ENCODE measurements at regions not wholly inside any gene's neighbourhood (a gene's known extent, or its start where the extent isn't known, plus 50 kb on each side); places are given as distances from the start of the nearest gene placed in this dataset.

GRCh38 chr13:59112221-59112718 is 1051.5 kb downstream of the DIAPH3 start:
- Histone ChIP-seq H3K27me3 (ENCODE audit: control insufficient read depth, insufficient read depth, low read length, poor library complexity, severe bottlenecking) (no peaks in the 10 kb centered on the region), H3K36me3 (ENCODE audit: control insufficient read depth, insufficient read depth, low read length) (no peaks in the 10 kb centered on the region), H3K27ac (ENCODE audit: insufficient read depth, low read depth, low read length, poor library complexity, severe bottlenecking) (peak overlapping the region; percentile 60), H3K9me3 (ENCODE audit: control insufficient read depth, low read length) (no peaks in the 10 kb centered on the region), H3K4me1 (ENCODE audit: control insufficient read depth, insufficient read depth, low read length) (peaks cover 14% of the 10 kb centered on the region), H3K4me3 (ENCODE audit: insufficient read depth, low read depth, low read length) (no peak overlapping the region)
- 71 to 75% methylated on average over 6 of the region's 6 CpGs for WGBS, 2 experiments

- Histone ChIP-seq H3K4me1 (ENCODE audit: control insufficient read depth, insufficient read depth, low read length) (no peaks in the 10 kb centered on the region), H3K4me3 (ENCODE audit: insufficient read depth, low read depth, low read length) (no peak overlapping the region), H3K36me3 (ENCODE audit: control insufficient read depth, insufficient read depth, low read length) (no peaks in the 10 kb centered on the region), H3K9me3 (ENCODE audit: control insufficient read depth, low read length) (no peaks in the 10 kb centered on the region), H3K27me3 (ENCODE audit: control insufficient read depth, insufficient read depth, low read length, poor library complexity, severe bottlenecking) (no peaks in the 10 kb centered on the region), H3K27ac (ENCODE audit: insufficient read depth, low read depth, low read length, poor library complexity, severe bottlenecking) (no peak overlapping the region)
- WGBS, 2 experiments = 79 to 94% methylated on average over 2 of the region's 2 CpGs
Measured at GRCh38 chr13:59119475-59119874, 1044.3 kb downstream of the DIAPH3 start.

GRCh38 chr13:59120297-59120843 is 1043.4 kb downstream of the DIAPH3 start:
- Histone ChIP-seq H3K4me1 (ENCODE audit: control insufficient read depth, insufficient read depth, low read length) (no peaks in the 10 kb centered on the region), H3K27ac (ENCODE audit: insufficient read depth, low read depth, low read length, poor library complexity, severe bottlenecking) (no peak overlapping the region), H3K9me3 (ENCODE audit: control insufficient read depth, low read length) (no peaks in the 10 kb centered on the region), H3K4me3 (ENCODE audit: insufficient read depth, low read depth, low read length) (no peak overlapping the region), H3K36me3 (ENCODE audit: control insufficient read depth, insufficient read depth, low read length) (no peaks in the 10 kb centered on the region), H3K27me3 (ENCODE audit: control insufficient read depth, insufficient read depth, low read length, poor library complexity, severe bottlenecking) (no peaks in the 10 kb centered on the region)
- WGBS, 2 experiments = 97 to 98% methylated on average over 6 to 7 of the region's 7 CpGs

GRCh38 chr13:59121507-59121906 is 1042.2 kb downstream of the DIAPH3 start:
- H3K4me1 ChIP-seq (ENCODE audit: control insufficient read depth, insufficient read depth, low read length) = no peaks in the 10 kb centered on the region
- no peaks in the 10 kb centered on the region for H3K36me3 ChIP-seq (ENCODE audit: control insufficient read depth, insufficient read depth, low read length)
- H3K9me3 ChIP-seq (ENCODE audit: control insufficient read depth, low read length) = no peaks in the 10 kb centered on the region
- 71 to 87% methylated on average over 3 of the region's 3 CpGs for WGBS, 2 experiments
- H3K4me3 ChIP-seq (ENCODE audit: insufficient read depth, low read depth, low read length) = no peak overlapping the region
- H3K27ac ChIP-seq (ENCODE audit: insufficient read depth, low read depth, low read length, poor library complexity, severe bottlenecking) = no peak overlapping the region
- no peaks in the 10 kb centered on the region for H3K27me3 ChIP-seq (ENCODE audit: control insufficient read depth, insufficient read depth, low read length, poor library complexity, severe bottlenecking)

GRCh38 chr13:59126474-59126873 is 1037.3 kb downstream of the DIAPH3 start:
- WGBS, 2 experiments = 92 to 96% methylated on average over 3 of the region's 3 CpGs
- H3K4me1 ChIP-seq (ENCODE audit: control insufficient read depth, insufficient read depth, low read length) = no peaks in the 10 kb centered on the region
- H3K27me3 ChIP-seq (ENCODE audit: control insufficient read depth, insufficient read depth, low read length, poor library complexity, severe bottlenecking) = no peaks in the 10 kb centered on the region
- no peak overlapping the region for H3K27ac ChIP-seq (ENCODE audit: insufficient read depth, low read depth, low read length, poor library complexity, severe bottlenecking)
- H3K9me3 ChIP-seq (ENCODE audit: control insufficient read depth, low read length) = no peaks in the 10 kb centered on the region
- no peak overlapping the region for H3K4me3 ChIP-seq (ENCODE audit: insufficient read depth, low read depth, low read length)
- no peaks in the 10 kb centered on the region for H3K36me3 ChIP-seq (ENCODE audit: control insufficient read depth, insufficient read depth, low read length)

- no peak overlapping the region for H3K27ac ChIP-seq (ENCODE audit: insufficient read depth, low read depth, low read length, poor library complexity, severe bottlenecking)
- H3K27me3 ChIP-seq (ENCODE audit: control insufficient read depth, insufficient read depth, low read length, poor library complexity, severe bottlenecking) = no peaks in the 10 kb centered on the region
- no peak overlapping the region for H3K4me3 ChIP-seq (ENCODE audit: insufficient read depth, low read depth, low read length)
- H3K9me3 ChIP-seq (ENCODE audit: control insufficient read depth, low read length) = no peaks in the 10 kb centered on the region
- no peaks in the 10 kb centered on the region for H3K36me3 ChIP-seq (ENCODE audit: control insufficient read depth, insufficient read depth, low read length)
- H3K4me1 ChIP-seq (ENCODE audit: control insufficient read depth, insufficient read depth, low read length) = peaks cover 5% of the 10 kb centered on the region
- 57 to 63% methylated on average over 3 of the region's 3 CpGs for WGBS, 2 experiments
Measured at GRCh38 chr13:59133903-59134302, 1029.8 kb downstream of the DIAPH3 start.

GRCh38 chr13:59144700-59145099 is 1019.0 kb downstream of the DIAPH3 start:
- WGBS, 2 experiments = 100% methylated on average over 1 of the region's 1 CpG; no CpG with 5 or more reads in 1 of the 2 experiments
- H3K4me3 ChIP-seq (ENCODE audit: insufficient read depth, low read depth, low read length) = no peak overlapping the region
- no peaks in the 10 kb centered on the region for H3K36me3 ChIP-seq (ENCODE audit: control insufficient read depth, insufficient read depth, low read length)
- H3K27ac ChIP-seq (ENCODE audit: insufficient read depth, low read depth, low read length, poor library complexity, severe bottlenecking) = no peak overlapping the region
- no peaks in the 10 kb centered on the region for H3K9me3 ChIP-seq (ENCODE audit: control insufficient read depth, low read length)
- no peaks in the 10 kb centered on the region for H3K27me3 ChIP-seq (ENCODE audit: control insufficient read depth, insufficient read depth, low read length, poor library complexity, severe bottlenecking)
- no peaks in the 10 kb centered on the region for H3K4me1 ChIP-seq (ENCODE audit: control insufficient read depth, insufficient read depth, low read length)

- no peaks in the 10 kb centered on the region for H3K4me1 ChIP-seq (ENCODE audit: control insufficient read depth, insufficient read depth, low read length)
- no peak overlapping the region for H3K27ac ChIP-seq (ENCODE audit: insufficient read depth, low read depth, low read length, poor library complexity, severe bottlenecking)
- no peaks in the 10 kb centered on the region for H3K36me3 ChIP-seq (ENCODE audit: control insufficient read depth, insufficient read depth, low read length)
- no peaks in the 10 kb centered on the region for H3K9me3 ChIP-seq (ENCODE audit: control insufficient read depth, low read length)
- H3K4me3 ChIP-seq (ENCODE audit: insufficient read depth, low read depth, low read length) = no peak overlapping the region
- WGBS, 2 experiments = 94 to 97% methylated on average over 4 of the region's 4 CpGs
- no peaks in the 10 kb centered on the region for H3K27me3 ChIP-seq (ENCODE audit: control insufficient read depth, insufficient read depth, low read length, poor library complexity, severe bottlenecking)
Measured at GRCh38 chr13:59145381-59145780, 1018.3 kb downstream of the DIAPH3 start.

- 93% methylated on average over 2 of the region's 3 CpGs; no CpG with 5 or more reads in 1 of the 2 experiments for WGBS, 2 experiments
- no peaks in the 10 kb centered on the region for H3K27me3 ChIP-seq (ENCODE audit: control insufficient read depth, insufficient read depth, low read length, poor library complexity, severe bottlenecking)
- no peak overlapping the region for H3K27ac ChIP-seq (ENCODE audit: insufficient read depth, low read depth, low read length, poor library complexity, severe bottlenecking)
- no peak overlapping the region for H3K4me3 ChIP-seq (ENCODE audit: insufficient read depth, low read depth, low read length)
- no peaks in the 10 kb centered on the region for H3K36me3 ChIP-seq (ENCODE audit: control insufficient read depth, insufficient read depth, low read length)
- H3K4me1 ChIP-seq (ENCODE audit: control insufficient read depth, insufficient read depth, low read length) = no peaks in the 10 kb centered on the region
- no peaks in the 10 kb centered on the region for H3K9me3 ChIP-seq (ENCODE audit: control insufficient read depth, low read length)
Measured at GRCh38 chr13:59157181-59157580, 1006.5 kb downstream of the DIAPH3 start.

GRCh38 chr13:59166174-59166573 is 997.6 kb downstream of the DIAPH3 start:
- no peaks in the 10 kb centered on the region for H3K9me3 ChIP-seq (ENCODE audit: control insufficient read depth, low read length)
- no peak overlapping the region for H3K4me3 ChIP-seq (ENCODE audit: insufficient read depth, low read depth, low read length)
- H3K27me3 ChIP-seq (ENCODE audit: control insufficient read depth, insufficient read depth, low read length, poor library complexity, severe bottlenecking) = no peaks in the 10 kb centered on the region
- H3K27ac ChIP-seq (ENCODE audit: insufficient read depth, low read depth, low read length, poor library complexity, severe bottlenecking) = no peak overlapping the region
- H3K4me1 ChIP-seq (ENCODE audit: control insufficient read depth, insufficient read depth, low read length) = no peaks in the 10 kb centered on the region
- H3K36me3 ChIP-seq (ENCODE audit: control insufficient read depth, insufficient read depth, low read length) = no peaks in the 10 kb centered on the region

- H3K36me3 ChIP-seq (ENCODE audit: control insufficient read depth, insufficient read depth, low read length) = no peaks in the 10 kb centered on the region
- no peaks in the 10 kb centered on the region for H3K9me3 ChIP-seq (ENCODE audit: control insufficient read depth, low read length)
- WGBS, 2 experiments = 45 to 67% methylated on average over 2 to 3 of the region's 4 CpGs
- H3K4me3 ChIP-seq (ENCODE audit: insufficient read depth, low read depth, low read length) = no peak overlapping the region
- no peak overlapping the region for H3K27ac ChIP-seq (ENCODE audit: insufficient read depth, low read depth, low read length, poor library complexity, severe bottlenecking)
- no peaks in the 10 kb centered on the region for H3K27me3 ChIP-seq (ENCODE audit: control insufficient read depth, insufficient read depth, low read length, poor library complexity, severe bottlenecking)
- H3K4me1 ChIP-seq (ENCODE audit: control insufficient read depth, insufficient read depth, low read length) = no peaks in the 10 kb centered on the region
Measured at GRCh38 chr13:59172076-59172475, 991.7 kb downstream of the DIAPH3 start.

Data from ectodermal cell (in vitro differentiated cells).